ENCODE measurements at regions not wholly inside any gene's neighbourhood (a gene's known extent, or its start where the extent isn't known, plus 50 kb on each side); places are given as distances from the start of the nearest gene placed in this dataset.

- TF ChIP-seq, protein P1, sequence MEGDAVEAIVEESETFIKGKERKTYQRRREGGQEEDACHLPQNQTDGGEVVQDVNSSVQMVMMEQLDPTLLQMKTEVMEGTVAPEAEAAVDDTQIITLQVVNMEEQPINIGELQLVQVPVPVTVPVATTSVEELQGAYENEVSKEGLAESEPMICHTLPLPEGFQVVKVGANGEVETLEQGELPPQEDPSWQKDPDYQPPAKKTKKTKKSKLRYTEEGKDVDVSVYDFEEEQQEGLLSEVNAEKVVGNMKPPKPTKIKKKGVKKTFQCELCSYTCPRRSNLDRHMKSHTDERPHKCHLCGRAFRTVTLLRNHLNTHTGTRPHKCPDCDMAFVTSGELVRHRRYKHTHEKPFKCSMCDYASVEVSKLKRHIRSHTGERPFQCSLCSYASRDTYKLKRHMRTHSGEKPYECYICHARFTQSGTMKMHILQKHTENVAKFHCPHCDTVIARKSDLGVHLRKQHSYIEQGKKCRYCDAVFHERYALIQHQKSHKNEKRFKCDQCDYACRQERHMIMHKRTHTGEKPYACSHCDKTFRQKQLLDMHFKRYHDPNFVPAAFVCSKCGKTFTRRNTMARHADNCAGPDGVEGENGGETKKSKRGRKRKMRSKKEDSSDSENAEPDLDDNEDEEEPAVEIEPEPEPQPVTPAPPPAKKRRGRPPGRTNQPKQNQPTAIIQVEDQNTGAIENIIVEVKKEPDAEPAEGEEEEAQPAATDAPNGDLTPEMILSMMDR (IDR thresholded peaks at IDR 0.05): no peak
- no peak for TF ChIP-seq ZFX (IDR thresholded peaks at IDR 0.05; ENCODE audit: borderline replicate concordance)
- H3K27ac ChIP-seq: no peak overlapping the region
These were observed 140.0 kb upstream of the IRX6 start for GRCh38 chr16:55184052-55184451.

GRCh38 chr16:55184619-55185018 is 139.4 kb upstream of the IRX6 start:
- H3K27ac ChIP-seq: no peak overlapping the region
- TF ChIP-seq, protein P1 (IDR thresholded peaks at IDR 0.05): no peak
- no peak for TF ChIP-seq ZFX (IDR thresholded peaks at IDR 0.05; ENCODE audit: borderline replicate concordance)

GRCh38 chr16:55189224-55189623 is 134.8 kb upstream of the IRX6 start:
- no peak for TF ChIP-seq ZFX (IDR thresholded peaks at IDR 0.05; ENCODE audit: borderline replicate concordance)
- TF ChIP-seq, protein P1 (IDR thresholded peaks at IDR 0.05): no peak
- no peak overlapping the region for H3K27ac ChIP-seq

DNA sequence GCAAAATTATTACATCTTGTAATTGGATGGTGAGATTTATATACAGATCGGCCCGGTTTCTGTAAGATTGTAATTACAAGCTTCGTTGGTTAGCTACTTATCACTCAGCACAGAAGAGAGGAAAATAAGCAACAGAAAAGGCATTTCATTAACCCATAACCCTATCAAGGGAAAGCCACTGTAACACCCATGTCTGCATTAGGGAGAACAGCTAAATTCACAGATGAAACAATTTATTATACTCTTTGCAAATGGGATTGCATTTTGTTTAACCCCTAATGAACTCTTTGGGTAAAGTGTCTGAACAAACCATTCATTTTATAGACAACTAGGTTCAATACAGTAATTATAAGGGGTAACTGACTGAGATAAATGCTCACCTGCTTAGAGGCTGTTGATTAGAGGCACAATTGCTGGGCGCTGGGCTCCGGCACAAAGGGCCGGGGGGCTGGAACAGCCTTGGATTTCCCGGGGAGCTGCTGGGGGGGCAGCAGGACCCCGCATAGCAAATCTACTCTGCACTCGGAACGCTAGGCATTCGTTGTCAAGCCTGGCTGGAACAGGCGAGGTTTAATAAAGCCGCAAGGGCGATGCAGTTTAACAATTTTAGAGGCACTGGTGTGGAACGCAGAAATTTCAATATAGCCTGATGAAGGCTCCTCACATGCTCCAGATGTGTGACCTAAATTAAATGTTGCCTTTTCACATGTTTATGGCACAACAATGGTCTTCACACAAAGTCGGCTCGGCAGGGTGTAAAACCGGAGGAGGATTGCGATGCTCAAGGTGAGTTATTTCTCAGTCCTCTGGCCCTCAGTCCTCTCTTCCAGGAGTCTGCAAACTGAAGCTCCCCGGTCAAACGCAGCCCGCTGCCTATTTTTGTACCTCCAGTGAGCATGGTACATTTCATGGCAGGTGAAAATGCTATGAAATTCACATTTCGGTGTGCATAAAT is 134.0 kb upstream of the IRX6 start:
- no peak for TF ChIP-seq ZFX (IDR thresholded peaks at IDR 0.05; ENCODE audit: borderline replicate concordance)
- TF ChIP-seq, protein P1 (IDR thresholded peaks at IDR 0.05): no peak
- H3K27ac ChIP-seq: no peak overlapping the region

DNA sequence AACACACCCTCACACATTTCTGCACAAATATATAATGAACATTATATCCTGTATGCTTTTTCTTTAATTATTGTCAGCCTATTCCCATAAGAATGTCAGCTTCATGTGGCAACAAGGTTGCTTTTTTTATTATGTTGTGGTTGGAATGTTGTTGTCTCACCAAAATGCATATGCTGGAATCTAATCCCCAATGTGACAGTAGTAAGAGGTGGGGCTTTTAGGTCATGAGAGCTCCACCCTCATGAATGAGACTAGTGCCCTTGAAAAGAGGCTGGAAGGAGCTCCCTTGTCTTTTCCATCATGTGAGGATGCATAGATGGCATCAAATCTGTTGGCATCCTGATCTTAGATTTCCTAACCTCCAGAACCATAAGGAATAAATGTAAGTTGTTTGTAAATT is 131.3 kb upstream of the IRX6 start:
- no peak overlapping the region for H3K27ac ChIP-seq
- TF ChIP-seq ZFX (IDR thresholded peaks at IDR 0.05; ENCODE audit: borderline replicate concordance): no peak
- TF ChIP-seq, protein P1 (IDR thresholded peaks at IDR 0.05): no peak

DNA sequence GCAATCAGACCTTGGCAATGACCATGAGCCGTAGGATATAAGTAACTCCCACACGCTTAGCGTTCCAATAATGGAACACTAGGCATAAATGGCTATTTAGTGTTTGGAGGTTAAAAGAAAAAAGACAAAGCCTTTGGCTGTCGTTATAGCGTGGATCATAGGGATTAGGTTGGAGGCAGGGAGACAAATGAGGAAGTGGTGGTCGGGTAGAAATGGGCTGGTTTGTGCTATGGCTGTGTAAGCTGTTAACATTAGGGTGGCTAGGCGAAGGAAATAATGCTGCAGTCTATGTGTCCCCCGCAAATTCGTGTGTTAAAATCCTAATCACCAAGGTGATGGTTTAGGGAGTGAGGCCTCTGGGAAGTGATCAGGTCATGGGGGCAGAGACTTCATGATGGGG is 120.4 kb upstream of the IRX6 start:
- H3K27ac ChIP-seq: no peak overlapping the region
- TF ChIP-seq, protein P1 (IDR thresholded peaks at IDR 0.05): no peak
- no peak for TF ChIP-seq ZFX (IDR thresholded peaks at IDR 0.05; ENCODE audit: borderline replicate concordance)

DNA sequence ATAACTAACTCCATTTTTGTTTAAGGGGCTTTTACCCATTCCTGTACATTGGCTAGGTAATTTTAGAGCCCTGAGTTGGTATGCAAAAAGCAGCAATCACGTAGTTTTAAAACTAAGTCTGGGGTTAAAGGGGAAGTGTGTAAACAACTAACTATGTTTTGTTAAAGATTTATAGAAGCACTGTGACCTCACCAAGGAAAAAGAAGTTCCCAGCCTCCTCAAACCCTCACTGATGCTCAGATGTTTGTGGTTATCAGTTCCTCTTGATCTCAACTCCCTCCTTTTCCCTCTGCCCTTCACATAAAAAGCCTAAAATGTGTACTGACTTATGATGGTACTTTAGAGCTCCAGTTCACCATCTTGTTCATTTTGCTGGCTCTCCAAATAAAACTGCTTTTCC is 119.9 kb upstream of the IRX6 start:
- TF ChIP-seq, protein P1 (IDR thresholded peaks at IDR 0.05): no peak
- TF ChIP-seq ZFX (IDR thresholded peaks at IDR 0.05; ENCODE audit: borderline replicate concordance): no peak
- no peak overlapping the region for H3K27ac ChIP-seq

Measured in 22Rv1 (cell line).